HCT116 (cell line): ENCODE measurements at regions not wholly inside any gene's neighbourhood (a gene's known extent, or its start where the extent isn't known, plus 50 kb on each side); places are given as distances from the start of the nearest gene placed in this dataset.

Source experiments
- ATAC-seq: fragments of 200-7000 bp; cut with Tn5 transposase; 2 replicates; pipeline ENCODE4 v1.9.1; 2020; ENCODE audit warnings: mild to moderate bottlenecking, moderate library complexity
- BruUV-seq: library from RNA; stranded (reverse); fragments of 400-500 nt; replicated peaks from 2 replicates; lab custom pipeline; 2021; lab: Mats Ljungman, UMichigan
- CTCF ChIA-PET: fragments of 300-600 bp; sonication (Branson Sonifier 250); formaldehyde crosslinking; loops from one replicate; lab custom pipeline; 2021; ENCODE audit warnings: antibody characterized with exemption; lab: Charles Lee
- POLR2A ChIA-PET: fragments of 300-600, 350-600 bp; sonication (Branson Sonifier 250); formaldehyde crosslinking; loops from one replicate; lab custom pipeline; 2021; ENCODE audit warnings: antibody characterized with exemption; lab: Charles Lee
- RAD21 ChIA-PET, 2 experiments: fragments of 300-600 bp; sonication (Branson Sonifier 250); formaldehyde crosslinking; loops; one replicate each; lab custom pipeline; 2023; ENCODE audit warnings: low total read pairs in 2 of 2; ENCODE audit not compliant: uncharacterized antibody in 2 of 2, unreplicated experiment in 2 of 2, low non-redundant PET in 1 of 2; lab: Charles Lee
- DNase-seq: peaks from one replicate; pipeline ENCODE4 v3.0.0-alpha.2; 2010; ENCODE audit warnings: low read depth, low spot score
- H2AFZ ChIP-seq: fragments of 200-600 bp; shearing (Covaris generic), sonication (generic); 2 replicates; pipeline ENCODE4 v1.6.1; 2017; ENCODE audit warnings: low read depth, mixed run types, mixed read lengths, antibody characterized with exemption, low read length; ENCODE audit not compliant: poor library complexity, severe bottlenecking
- H3K27ac ChIP-seq: 2 replicates; pipeline ENCODE4 v1.5.1; 2012; ENCODE audit warnings: low read depth, low read length
- H3K27me3 ChIP-seq: fragments of 200-600 bp; sonication (generic); 2 replicates; pipeline ENCODE4 v1.6.1; 2016; ENCODE audit warnings: mixed run types, low read length, mixed read lengths; ENCODE audit not compliant: insufficient read depth
- H3K36me3 ChIP-seq, 2 experiments: fragments of 200-500 bp in 1 of 2; fragments of 200-600 bp in 1 of 2; sonication (Bioruptor generic) in 1 of 2; sonication (generic) in 1 of 2; 2 replicates each; pipeline versions ENCODE4 v1.5.1 to v1.6.1; 2014 to 2016; ENCODE audit warnings: low read length in 2 of 2, inconsistent platforms in 1 of 2, mixed read lengths in 1 of 2, mixed run types in 1 of 2; ENCODE audit not compliant: insufficient read depth in 2 of 2, control insufficient read depth in 1 of 2
- H3K4me1 ChIP-seq, 2 experiments: fragments of 200-600 bp in 1 of 2; sonication (generic) in 1 of 2; 2 replicates each; pipeline versions ENCODE4 v1.5.1 to v1.6.1; 2012 to 2017; ENCODE audit warnings: low read length in 2 of 2, inconsistent platforms in 1 of 2, mild to moderate bottlenecking in 1 of 2, mixed read lengths in 1 of 2, mixed run types in 1 of 2, moderate library complexity in 1 of 2; ENCODE audit not compliant: insufficient read depth in 2 of 2, control insufficient read depth in 1 of 2
- H3K4me2 ChIP-seq: fragments of 200-600 bp; sonication (generic); 2 replicates; pipeline ENCODE4 v1.6.1; 2017; ENCODE audit warnings: mixed run types, low read length, mixed read lengths
- H3K4me3 ChIP-seq, 2 experiments: fragments of 200-600 bp in 1 of 2; sonication (generic) in 1 of 2; replicated peaks in 1 of 2; 2 replicates each; pipeline ENCODE4 v1.5.1; 2011 to 2016; ENCODE audit warnings: low read length in 2 of 2, control low read depth in 1 of 2, low read depth in 1 of 2, mild to moderate bottlenecking in 1 of 2, mixed read lengths in 1 of 2, mixed run types in 1 of 2
- H3K79me2 ChIP-seq: fragments of 200-600 bp; sonication (generic); 2 replicates; pipeline ENCODE4 v1.6.1; 2017; ENCODE audit warnings: mild to moderate bottlenecking, mixed run types, low read length, moderate library complexity, mixed read lengths; ENCODE audit not compliant: insufficient read depth
- H3K9ac ChIP-seq: fragments of 200-600 bp; sonication (generic); 2 replicates; pipeline ENCODE4 v1.6.1; 2016; ENCODE audit warnings: low read length, mixed read lengths
- H3K9me2 ChIP-seq: fragments of 200-600 bp; sonication (generic), shearing (Covaris generic); 2 replicates; pipeline ENCODE4 v1.6.1; 2017; ENCODE audit warnings: mixed run types, mild to moderate bottlenecking, moderate library complexity; ENCODE audit not compliant: insufficient read depth
- H3K9me3 ChIP-seq, 2 experiments: fragments of 200-500 bp in 1 of 2; fragments of 200-600 bp in 1 of 2; sonication (Bioruptor generic) in 1 of 2; sonication (generic) in 1 of 2; 2 replicates each; pipeline ENCODE4 v1.6.1; 2014 to 2017; ENCODE audit warnings: low read length in 2 of 2, mixed read lengths in 2 of 2, inconsistent platforms in 1 of 2, low read depth in 1 of 2, mild to moderate bottlenecking in 1 of 2, mixed run types in 1 of 2, moderate library complexity in 1 of 2; ENCODE audit not compliant: control insufficient read depth in 1 of 2, insufficient read depth in 1 of 2
- H4K20me1 ChIP-seq: fragments of 200-600 bp; sonication (generic), shearing (Covaris generic); 2 replicates; pipeline ENCODE4 v1.6.1; 2017; ENCODE audit warnings: mixed run types, mild to moderate bottlenecking, moderate library complexity; ENCODE audit not compliant: insufficient read depth
- CEBPB ChIP-seq: IDR thresholded peaks from 2 replicates; pipeline ENCODE4 v1.6.1; 2012; ENCODE audit warnings: low read depth
- EZH2 ChIP-seq: fragments of 200-600 bp; sonication (generic); IDR thresholded peaks from 2 replicates; pipeline ENCODE4 v1.6.1; 2017; ENCODE audit warnings: antibody characterized with exemption, mixed run types
- FOSL1 ChIP-seq: IDR thresholded peaks from 2 replicates; pipeline ENCODE4 v1.6.1; 2012; ENCODE audit warnings: low read depth
- JUND ChIP-seq: IDR thresholded peaks from 2 replicates; pipeline ENCODE4 v1.6.1; 2012
- POLR2A ChIP-seq: IDR thresholded peaks from 2 replicates; pipeline ENCODE4 v1.7.0; 2011; ENCODE audit warnings: borderline replicate concordance; ENCODE audit not compliant: insufficient read depth, insufficient read length; ENCODE audit errors: extremely low read depth
- POLR2AphosphoS5 ChIP-seq: IDR thresholded peaks from 2 replicates; pipeline ENCODE4 v1.6.1; 2011; ENCODE audit warnings: mild to moderate bottlenecking, low read depth, low read length, moderate library complexity
- RAD21 ChIP-seq: IDR thresholded peaks from 2 replicates; pipeline ENCODE4 v1.6.1; 2012; ENCODE audit warnings: low read depth, mild to moderate bottlenecking
- SIN3A ChIP-seq: IDR thresholded peaks from 2 replicates; pipeline ENCODE4 v1.6.1; 2012; ENCODE audit warnings: low read depth
- SP1 ChIP-seq: IDR thresholded peaks from 2 replicates; pipeline ENCODE4 v1.6.1; 2012; ENCODE audit warnings: low read depth
- SRF ChIP-seq: IDR thresholded peaks from 2 replicates; pipeline ENCODE4 v1.6.1; 2012; ENCODE audit warnings: low read depth
- TCF7L2 ChIP-seq: IDR thresholded peaks from 2 replicates; pipeline ENCODE4 v1.7.0; 2011; ENCODE audit warnings: borderline replicate concordance, inconsistent platforms; ENCODE audit not compliant: insufficient read depth, insufficient read length; ENCODE audit errors: extremely low read depth
- ZFX ChIP-seq: fragments of 450-650 bp; IDR thresholded peaks from 2 replicates; pipeline ENCODE4 v1.6.1; 2017
- ZNF274 ChIP-seq: fragments of 200-500 bp; sonication (Bioruptor generic); IDR thresholded peaks from 2 replicates; pipeline ENCODE4 v1.6.1; 2014; ENCODE audit warnings: mild to moderate bottlenecking, low read depth, low read length, inconsistent platforms
- intact Hi-C: fragments of 100-400 bp; cut with micrococcal nuclease; formaldehyde crosslinking; loops from 2 replicates; pipeline ENCODE4 v1.10.0; 2022
- TF ChIP-seq, protein P1 (sequence below): IDR thresholded peaks from 2 replicates; pipeline ENCODE4 v1.6.1; 2012
- TF ChIP-seq, protein P2 (sequence below): IDR thresholded peaks from 2 replicates; pipeline ENCODE4 v1.6.1; 2012
- TF ChIP-seq, protein P3 (sequence below): IDR thresholded peaks from 2 replicates; pipeline ENCODE4 v1.6.1; 2012; ENCODE audit warnings: low read depth

DNA sequence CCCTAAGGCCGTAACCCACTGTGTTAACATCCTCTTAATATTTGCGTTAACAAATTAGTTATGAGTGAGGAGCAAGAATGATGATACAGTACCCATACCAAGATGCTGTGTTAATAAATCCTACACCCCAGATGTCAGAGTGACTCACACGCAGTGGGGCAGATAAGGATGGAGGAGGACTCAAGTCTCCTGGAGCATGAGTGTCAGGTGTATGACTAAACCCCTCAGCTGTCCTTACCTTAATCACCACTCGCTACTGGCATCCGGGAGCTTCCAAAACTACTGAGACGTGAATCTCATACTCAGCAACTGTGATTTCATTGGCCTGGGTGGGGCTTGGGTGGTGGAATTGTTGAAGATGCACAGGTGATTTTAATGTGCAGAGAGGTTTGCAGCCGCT is 131.3 kb upstream of the MTHFD1L start:
- POLR2A ChIA-PET: no interaction called here
- Histone ChIP-seq H3K9ac (no peak overlapping the region), H3K4me2 (no peak overlapping the region), H3K4me3 (no peak overlapping the region), H3K9me3 (no peaks in the 10 kb centered on the region), H3K9me2 (no peaks in the 10 kb centered on the region), H3K79me2 (no peaks in the 10 kb centered on the region), H4K20me1 (no peaks in the 10 kb centered on the region), H2AFZ (no peak overlapping the region), H3K36me3 (no peaks in the 10 kb centered on the region), H3K27me3 (no peaks in the 10 kb centered on the region), H3K4me1 (peaks cover 0 to 3% of the 10 kb centered on the region in 2 experiments; a peak in 1 of 4 replicates), H3K27ac (no peak overlapping the region)
- no TSS peak for BruUV-seq
- intact Hi-C loops: no loop called here
- DNase-seq (no peak), ATAC-seq (no peak)
- CTCF ChIA-PET: interaction anchor here (1.0 kb wide), 1 partner anchor 8 kb away, joined by 3 read pairs; no protein-coding TSS in a partner anchor
- RAD21 ChIA-PET: no interaction called here
- TF ChIP-seq, protein P1, sequence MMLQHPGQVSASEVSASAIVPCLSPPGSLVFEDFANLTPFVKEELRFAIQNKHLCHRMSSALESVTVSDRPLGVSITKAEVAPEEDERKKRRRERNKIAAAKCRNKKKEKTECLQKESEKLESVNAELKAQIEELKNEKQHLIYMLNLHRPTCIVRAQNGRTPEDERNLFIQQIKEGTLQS: no peak

DNA sequence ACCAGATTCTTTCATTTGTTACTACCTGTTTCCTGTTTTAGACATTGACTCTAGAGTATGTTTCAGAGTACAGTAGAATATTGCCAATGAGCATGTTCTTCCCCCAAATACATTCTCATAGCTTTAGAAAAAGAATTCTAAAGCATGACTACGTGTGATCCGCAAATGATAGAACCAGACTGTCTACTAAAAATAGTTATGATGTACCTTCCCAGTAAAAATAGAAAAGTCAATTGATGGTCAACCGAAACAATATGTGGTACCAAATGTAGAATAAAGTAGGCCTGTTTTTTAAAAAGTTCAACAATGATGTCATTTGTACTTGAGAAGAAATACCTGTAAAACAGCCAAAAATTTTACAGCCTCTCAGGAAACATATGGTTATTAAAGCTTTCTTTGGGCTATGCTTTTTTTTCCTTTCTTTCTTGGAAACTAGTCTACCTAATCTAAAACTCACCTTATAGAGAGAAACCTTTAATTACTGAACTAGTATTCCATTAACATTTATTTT is 130.1 kb upstream of the MTHFD1L start:
- POLR2A ChIA-PET: interaction anchor here (0.6 kb wide), 1 partner anchor 638 kb away, joined by 3 read pairs; no protein-coding TSS in a partner anchor
- no peak overlapping the region for H3K27ac ChIP-seq
- H3K9me2 ChIP-seq: no peaks in the 10 kb centered on the region
- no TSS peak for BruUV-seq
- no peaks in the 10 kb centered on the region for H3K9me3 ChIP-seq
- TF ChIP-seq, protein P2, sequence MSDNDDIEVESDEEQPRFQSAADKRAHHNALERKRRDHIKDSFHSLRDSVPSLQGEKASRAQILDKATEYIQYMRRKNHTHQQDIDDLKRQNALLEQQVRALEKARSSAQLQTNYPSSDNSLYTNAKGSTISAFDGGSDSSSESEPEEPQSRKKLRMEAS: no peak
- no peak for TF ChIP-seq ZNF274
- no peak for TF ChIP-seq SP1
- TF ChIP-seq EZH2: no peak
- TF ChIP-seq POLR2A: no peak
- TF ChIP-seq TCF7L2: no peak
- no peak for TF ChIP-seq POLR2AphosphoS5
- no peak for TF ChIP-seq ZFX
- no peak for TF ChIP-seq FOSL1
- TF ChIP-seq, protein P1: no peak
- TF ChIP-seq SIN3A: no peak
- no peak for TF ChIP-seq RAD21
- no peak for TF ChIP-seq CEBPB
- TF ChIP-seq SRF: no peak
- TF ChIP-seq JUND: no peak
- TF ChIP-seq, protein P3, sequence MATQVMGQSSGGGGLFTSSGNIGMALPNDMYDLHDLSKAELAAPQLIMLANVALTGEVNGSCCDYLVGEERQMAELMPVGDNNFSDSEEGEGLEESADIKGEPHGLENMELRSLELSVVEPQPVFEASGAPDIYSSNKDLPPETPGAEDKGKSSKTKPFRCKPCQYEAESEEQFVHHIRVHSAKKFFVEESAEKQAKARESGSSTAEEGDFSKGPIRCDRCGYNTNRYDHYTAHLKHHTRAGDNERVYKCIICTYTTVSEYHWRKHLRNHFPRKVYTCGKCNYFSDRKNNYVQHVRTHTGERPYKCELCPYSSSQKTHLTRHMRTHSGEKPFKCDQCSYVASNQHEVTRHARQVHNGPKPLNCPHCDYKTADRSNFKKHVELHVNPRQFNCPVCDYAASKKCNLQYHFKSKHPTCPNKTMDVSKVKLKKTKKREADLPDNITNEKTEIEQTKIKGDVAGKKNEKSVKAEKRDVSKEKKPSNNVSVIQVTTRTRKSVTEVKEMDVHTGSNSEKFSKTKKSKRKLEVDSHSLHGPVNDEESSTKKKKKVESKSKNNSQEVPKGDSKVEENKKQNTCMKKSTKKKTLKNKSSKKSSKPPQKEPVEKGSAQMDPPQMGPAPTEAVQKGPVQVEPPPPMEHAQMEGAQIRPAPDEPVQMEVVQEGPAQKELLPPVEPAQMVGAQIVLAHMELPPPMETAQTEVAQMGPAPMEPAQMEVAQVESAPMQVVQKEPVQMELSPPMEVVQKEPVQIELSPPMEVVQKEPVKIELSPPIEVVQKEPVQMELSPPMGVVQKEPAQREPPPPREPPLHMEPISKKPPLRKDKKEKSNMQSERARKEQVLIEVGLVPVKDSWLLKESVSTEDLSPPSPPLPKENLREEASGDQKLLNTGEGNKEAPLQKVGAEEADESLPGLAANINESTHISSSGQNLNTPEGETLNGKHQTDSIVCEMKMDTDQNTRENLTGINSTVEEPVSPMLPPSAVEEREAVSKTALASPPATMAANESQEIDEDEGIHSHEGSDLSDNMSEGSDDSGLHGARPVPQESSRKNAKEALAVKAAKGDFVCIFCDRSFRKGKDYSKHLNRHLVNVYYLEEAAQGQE: no peak
- TF ChIP-seq, all 23 proteins: peak for 0
- DNase-seq: no peak
- intact Hi-C loops: no loop called here
- no peaks in the 10 kb centered on the region for H3K36me3 ChIP-seq
- no peaks in the 10 kb centered on the region for H3K27me3 ChIP-seq
- ATAC-seq: no peak
- no peak overlapping the region for H3K4me2 ChIP-seq
- no peaks in the 10 kb centered on the region for H4K20me1 ChIP-seq
- no peaks in the 10 kb centered on the region for H3K4me1 ChIP-seq
- CTCF ChIA-PET: no interaction called here
- no peak overlapping the region for H2AFZ ChIP-seq
- no peak overlapping the region for H3K9ac ChIP-seq
- H3K4me3 ChIP-seq: no peak overlapping the region
- RAD21 ChIA-PET: no interaction called here
- no peaks in the 10 kb centered on the region for H3K79me2 ChIP-seq
